ENCODE measurements at regions not wholly inside any gene's neighbourhood (a gene's known extent, or its start where the extent isn't known, plus 50 kb on each side); places are given as distances from the start of the nearest gene placed in this dataset.

GRCh38 chr11:80346353-80347059 lies 905.7 kb upstream of the TENM4 start:
- no peak for DNase-seq
- Histone ChIP-seq H3K27me3 (ENCODE audit: control insufficient read depth, insufficient read depth, low read length, poor library complexity, severe bottlenecking) (no peaks in the 10 kb centered on the region), H3K4me1 (ENCODE audit: control insufficient read depth, insufficient read depth, low read length) (no peaks in the 10 kb centered on the region), H3K9me3 (ENCODE audit: control insufficient read depth, low read length) (no peaks in the 10 kb centered on the region), H3K27ac (ENCODE audit: low read depth, low read length) (no peak overlapping the region), H3K36me3 (ENCODE audit: control insufficient read depth, insufficient read depth, low read length) (no peaks in the 10 kb centered on the region), H3K4me3 (ENCODE audit: low read length) (no peak overlapping the region), H3K9ac (ENCODE audit: extremely low read depth, low read length, poor library complexity, severe bottlenecking) (no peak overlapping the region)
- H3K4me1 Mint-ChIP-seq: peaks cover 3% of the 10 kb centered on the region
- no peak overlapping the region for H3K4me3 Mint-ChIP-seq
- H3K36me3 Mint-ChIP-seq (ENCODE audit: low read depth): no peaks in the 10 kb centered on the region
- peaks cover 1% of the 10 kb centered on the region for H3K27me3 Mint-ChIP-seq (ENCODE audit: insufficient read depth)
- TF ChIP-seq CTCF (conservative IDR thresholded peaks at IDR 0.05): no peak
- WGBS, 2 experiments (ENCODE audit: insufficient coverage in 1 of 2, insufficient read length in 1 of 2): 90% methylated on average over 3 to 6 of the region's 6 CpGs
- H3K9me3 Mint-ChIP-seq: no peaks in the 10 kb centered on the region
- no peak overlapping the region for H3K27ac Mint-ChIP-seq

- H3K27ac Mint-ChIP-seq: no peak overlapping the region
- no peaks in the 10 kb centered on the region for H3K36me3 Mint-ChIP-seq (ENCODE audit: low read depth)
Observed at GRCh38 chr11:80343436-80343835, 902.6 kb upstream of the TENM4 start.

GRCh38 chr11:80338231-80338630 lies 897.4 kb upstream of the TENM4 start:
- WGBS, 2 experiments (ENCODE audit: insufficient coverage in 1 of 2, insufficient read length in 1 of 2): 93 to 100% methylated on average over 2 of the region's 2 CpGs
- no peaks in the 10 kb centered on the region for H3K9me3 Mint-ChIP-seq
- DNase-seq: no peak
- no peaks in the 10 kb centered on the region for H3K27me3 Mint-ChIP-seq (ENCODE audit: insufficient read depth)
- no peak overlapping the region for H3K27ac Mint-ChIP-seq
- Histone ChIP-seq H3K27ac (ENCODE audit: low read depth, low read length) (no peak overlapping the region), H3K36me3 (ENCODE audit: control insufficient read depth, insufficient read depth, low read length) (no peaks in the 10 kb centered on the region), H3K9me3 (ENCODE audit: control insufficient read depth, low read length) (no peaks in the 10 kb centered on the region), H3K27me3 (ENCODE audit: control insufficient read depth, insufficient read depth, low read length, poor library complexity, severe bottlenecking) (no peaks in the 10 kb centered on the region), H3K9ac (ENCODE audit: extremely low read depth, low read length, poor library complexity, severe bottlenecking) (no peak overlapping the region), H3K4me3 (ENCODE audit: low read length) (no peak overlapping the region), H3K4me1 (ENCODE audit: control insufficient read depth, insufficient read depth, low read length) (no peaks in the 10 kb centered on the region)
- no peaks in the 10 kb centered on the region for H3K4me1 Mint-ChIP-seq
- no peaks in the 10 kb centered on the region for H3K36me3 Mint-ChIP-seq (ENCODE audit: low read depth)
- no peak overlapping the region for H3K4me3 Mint-ChIP-seq
- TF ChIP-seq CTCF (conservative IDR thresholded peaks at IDR 0.05): no peak

More at GRCh38 chr11:80343436-80343835, 902.6 kb upstream of the TENM4 start:
- no peak overlapping the region for H3K4me3 ChIP-seq (ENCODE audit: low read length)
- no peaks in the 10 kb centered on the region for H3K9me3 ChIP-seq (ENCODE audit: control insufficient read depth, low read length)
- Mint-ChIP-seq H3K4me1 (peaks cover 3% of the 10 kb centered on the region), H3K4me3 (no peak overlapping the region), H3K9me3 (no peaks in the 10 kb centered on the region), H3K27me3 (ENCODE audit: insufficient read depth) (no peaks in the 10 kb centered on the region)
- no peak overlapping the region for H3K9ac ChIP-seq (ENCODE audit: extremely low read depth, low read length, poor library complexity, severe bottlenecking)
- DNase-seq: no peak
- no peak for TF ChIP-seq CTCF (conservative IDR thresholded peaks at IDR 0.05)
- no peaks in the 10 kb centered on the region for H3K36me3 ChIP-seq (ENCODE audit: control insufficient read depth, insufficient read depth, low read length)
- H3K4me1 ChIP-seq (ENCODE audit: control insufficient read depth, insufficient read depth, low read length): no peaks in the 10 kb centered on the region
- no peak overlapping the region for H3K27ac ChIP-seq (ENCODE audit: low read depth, low read length)
- no peaks in the 10 kb centered on the region for H3K27me3 ChIP-seq (ENCODE audit: control insufficient read depth, insufficient read depth, low read length, poor library complexity, severe bottlenecking)

All from endodermal cell (in vitro differentiated cells).